IMR-90 (cell line): ENCODE measurements at regions not wholly inside any gene's neighbourhood (a gene's known extent, or its start where the extent isn't known, plus 50 kb on each side); places are given as distances from the start of the nearest gene placed in this dataset.

ENCODE experiments used
- ATAC-seq: fragments of 200-7000 bp; cut with Tn5 transposase; 2 replicates; pipeline ENCODE4 v1.9.1; 2020; ENCODE audit warnings: low read depth, mild to moderate bottlenecking, moderate library complexity
- BruUV-seq: library from RNA; stranded (reverse); fragments of 400-500 nt; replicated peaks from 2 replicates; lab custom pipeline; 2021; lab: Mats Ljungman, UMichigan
- CTCF ChIA-PET: fragments of 300-600 bp; formaldehyde crosslinking; extraction: SDS; loops from one replicate; lab custom pipeline; 2021; ENCODE audit warnings: antibody characterized with exemption; lab: Yijun Ruan, JAX
- POLR2A ChIA-PET: fragments of 300-600 bp; sonication (Branson Sonifier 250); formaldehyde crosslinking; loops from one replicate; lab custom pipeline; 2022; ENCODE audit warnings: antibody characterized with exemption; ENCODE audit not compliant: unreplicated experiment; lab: Charles Lee
- DNase-seq: peaks from one replicate; pipeline ENCODE4 v3.0.0; 2013
- H2AFZ ChIP-seq: replicated peaks from 2 replicates; pipeline ENCODE3; 2013; ENCODE audit warnings: low read length, mild to moderate bottlenecking; ENCODE audit not compliant: poor library complexity
- H2AK5ac ChIP-seq: 2 replicates; pipeline ENCODE4 v1.6.1; 2013; ENCODE audit warnings: low read depth, low read length, inconsistent platforms
- H2AK9ac ChIP-seq: replicated peaks from 2 replicates; pipeline ENCODE3; 2013; ENCODE audit warnings: mild to moderate bottlenecking, low read depth, low read length, moderate library complexity; ENCODE audit not compliant: poor library complexity
- H2BK120ac ChIP-seq: 2 replicates; pipeline ENCODE4 v1.6.1; 2013; ENCODE audit warnings: low read depth, low read length, inconsistent platforms
- H2BK15ac ChIP-seq: 3 replicates; pipeline ENCODE4 v1.6.1; 2013; ENCODE audit warnings: low read depth, low read length, inconsistent platforms
- H2BK20ac ChIP-seq: 2 replicates; pipeline ENCODE4 v1.6.1; 2013; ENCODE audit warnings: low read depth, mild to moderate bottlenecking, inconsistent platforms, low read length, moderate library complexity
- H2BK5ac ChIP-seq: 2 replicates; pipeline ENCODE4 v1.6.1; 2013; ENCODE audit warnings: mild to moderate bottlenecking, low read depth, low read length, inconsistent platforms; ENCODE audit not compliant: poor library complexity, severe bottlenecking
- H3K14ac ChIP-seq: replicated peaks from 2 replicates; pipeline ENCODE4 v1.6.1; 2013; ENCODE audit warnings: low read depth, low read length, inconsistent platforms
- H3K18ac ChIP-seq: 2 replicates; pipeline ENCODE4 v1.6.1; 2013; ENCODE audit warnings: low read depth, low read length, control low read depth
- H3K23ac ChIP-seq: 2 replicates; pipeline ENCODE4 v1.6.1; 2013; ENCODE audit warnings: low read depth, low read length, inconsistent platforms
- H3K27ac ChIP-seq: 2 replicates; pipeline ENCODE4 v1.5.1; 2013; ENCODE audit warnings: mild to moderate bottlenecking, control low read depth, low read length; ENCODE audit not compliant: insufficient read depth
- H3K27me3 ChIP-seq: 2 replicates; pipeline ENCODE4 v1.6.1; 2013; ENCODE audit warnings: low read length; ENCODE audit not compliant: control insufficient read depth, insufficient read depth
- H3K36me3 ChIP-seq: 2 replicates; pipeline ENCODE4 v1.6.1; 2013; ENCODE audit warnings: low read length, mixed read lengths; ENCODE audit not compliant: control insufficient read depth, insufficient read depth
- H3K4ac ChIP-seq: 2 replicates; pipeline ENCODE4 v1.6.1; 2013; ENCODE audit warnings: low read depth, low read length, inconsistent platforms
- H3K4me1 ChIP-seq: 2 replicates; pipeline ENCODE4 v1.6.1; 2013; ENCODE audit warnings: low read length, mixed read lengths; ENCODE audit not compliant: control insufficient read depth, insufficient read depth
- H3K4me2 ChIP-seq: 2 replicates; pipeline ENCODE4 v1.6.1; 2013; ENCODE audit warnings: low read depth, mild to moderate bottlenecking, control low read depth, low read length, moderate library complexity
- H3K4me3 ChIP-seq: 2 replicates; pipeline ENCODE4 v1.5.1; 2013; ENCODE audit warnings: low read depth, mild to moderate bottlenecking, control low read depth, low read length, moderate library complexity; ENCODE audit not compliant: insufficient read depth
- H3K56ac ChIP-seq: 2 replicates; pipeline ENCODE4 v1.6.1; 2013; ENCODE audit warnings: low read length, inconsistent platforms; ENCODE audit not compliant: insufficient read depth; ENCODE audit errors: extremely low read depth
- H3K79me1 ChIP-seq, 2 experiments: 2 replicates each; pipeline ENCODE4 v1.6.1; 2013; ENCODE audit warnings: low read length in 2 of 2, inconsistent platforms in 1 of 2, low read depth in 1 of 2
- H3K9ac ChIP-seq: 2 replicates; pipeline ENCODE4 v1.6.1; 2013; ENCODE audit warnings: low read depth, low read length, control low read depth
- H3K9me1 ChIP-seq: 2 replicates; pipeline ENCODE4 v1.6.1; 2013; ENCODE audit warnings: low read length, inconsistent platforms; ENCODE audit not compliant: insufficient read depth
- H3K9me3 ChIP-seq: 2 replicates; pipeline ENCODE4 v1.6.1; 2013; ENCODE audit warnings: low read length; ENCODE audit not compliant: control insufficient read depth, insufficient read depth
- H4K20me1 ChIP-seq: 2 replicates; pipeline ENCODE4 v1.6.1; 2013; ENCODE audit warnings: low read length, inconsistent platforms; ENCODE audit not compliant: insufficient read depth
- H4K5ac ChIP-seq: 2 replicates; pipeline ENCODE4 v1.6.1; 2013; ENCODE audit warnings: mild to moderate bottlenecking, low read depth, low read length, control low read depth
- H4K8ac ChIP-seq, 2 experiments: 2 replicates each; pipeline ENCODE4 v1.6.1; 2013; ENCODE audit warnings: low read depth in 2 of 2, low read length in 2 of 2, control low read depth in 1 of 2, inconsistent platforms in 1 of 2
- H4K91ac ChIP-seq: 2 replicates; pipeline ENCODE4 v1.6.1; 2013; ENCODE audit warnings: low read depth, low read length, inconsistent platforms; ENCODE audit not compliant: insufficient read depth
- BHLHE40 ChIP-seq: fragments of 150-350 bp; IDR thresholded peaks from 2 replicates; pipeline ENCODE4 v1.6.1; 2016; ENCODE audit warnings: mild to moderate bottlenecking, low read depth, low read length
- MAZ ChIP-seq: IDR thresholded peaks from 2 replicates; pipeline ENCODE4 v1.6.1; 2012; ENCODE audit warnings: low read depth, mild to moderate bottlenecking, low read length, improper control_type of control experiment, moderate library complexity, borderline replicate concordance
- NFE2L2 ChIP-seq: fragments of 150-350 bp; IDR thresholded peaks from 2 replicates; pipeline ENCODE4 v1.6.1; 2016; ENCODE audit warnings: low read depth, mild to moderate bottlenecking, low read length
- POLR2A ChIP-seq: IDR thresholded peaks from 2 replicates; pipeline ENCODE4 v1.6.1; 2012; ENCODE audit warnings: mild to moderate bottlenecking, low read depth, low read length
- RFX5 ChIP-seq: IDR thresholded peaks from 2 replicates; pipeline ENCODE4 v1.8.0; 2012; ENCODE audit warnings: low read depth, mild to moderate bottlenecking, low read length, moderate library complexity
- WGBS, 2 experiments: methylation state at CpG; one replicate each; pipeline versions ENCODE4 v1.1.5 to v1.1.7; 2013; ENCODE audit warnings: missing lambda C conversion rate in 2 of 2; ENCODE audit not compliant: insufficient read length in 1 of 2; ENCODE audit errors: extremely low coverage in 2 of 2; 5-methylcytosine and 5-hydroxymethylcytosine counted together
- dilution Hi-C: fragments of 300-500 bp; cut with HindIII; formaldehyde crosslinking; loops from one replicate; pipeline ENCODE4 v1.14.3; 2018; ENCODE audit warnings: low sequenced_read_pairs; ENCODE audit not compliant: unreplicated experiment
- in situ Hi-C: fragments of 300-500 bp; cut with MboI; formaldehyde crosslinking; loops from 3 replicates; pipeline ENCODE4 v1.14.3; 2019; ENCODE audit warnings: low sequenced_read_pairs, inconsistent platforms, mixed read lengths
- intact Hi-C: fragments of 100-400 bp; cut with micrococcal nuclease; formaldehyde crosslinking; loops from 2 replicates; pipeline ENCODE4 v1.10.0; 2022
- TF ChIP-seq, protein P1 (sequence below): conservative IDR thresholded peaks from 2 replicates; pipeline ENCODE4 v1.5.1; 2012; ENCODE audit warnings: mild to moderate bottlenecking, low read depth, low read length, improper control_type of control experiment

DNA sequence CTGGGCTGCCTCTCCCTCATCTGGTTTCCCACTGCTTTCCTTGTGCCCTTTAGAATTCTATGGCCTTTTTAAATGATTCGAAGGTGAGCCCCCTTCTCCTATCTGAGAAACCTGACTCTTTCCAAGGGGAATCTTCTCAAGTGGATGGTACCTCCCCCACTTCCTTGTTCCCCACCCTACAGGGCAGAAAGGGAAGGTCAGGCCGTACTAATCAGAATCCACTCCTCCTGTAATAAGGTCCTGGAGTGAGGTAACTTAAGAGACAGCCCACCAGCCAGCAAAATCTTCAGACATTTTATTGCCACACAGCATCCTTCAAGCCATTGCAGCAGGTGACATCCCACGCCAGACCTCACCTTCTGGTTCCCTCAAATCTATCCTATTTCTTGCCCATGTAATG lies 84.5 kb downstream of the MINAR1 start:
- H4K8ac ChIP-seq, result no peak overlapping the region
- H3K36me3 ChIP-seq, result no peaks in the 10 kb centered on the region
- in situ Hi-C loops (no loop called here), dilution Hi-C loops (no loop called here), intact Hi-C loops (no loop called here)
- H3K9me1 ChIP-seq, result no peaks in the 10 kb centered on the region
- no peak overlapping the region for H2AK5ac ChIP-seq
- H3K4me1 ChIP-seq, result no peaks in the 10 kb centered on the region
- H3K14ac ChIP-seq, result no peak overlapping the region
- no peak overlapping the region for H3K9ac ChIP-seq
- no peak overlapping the region for H2BK120ac ChIP-seq
- no peaks in the 10 kb centered on the region for H4K20me1 ChIP-seq
- CTCF ChIA-PET, result no interaction called here
- H2BK5ac ChIP-seq, result no peak overlapping the region
- H3K56ac ChIP-seq, result no peak overlapping the region
- H3K18ac ChIP-seq, result no peak overlapping the region
- no peak overlapping the region for H4K5ac ChIP-seq
- no peak overlapping the region for H2AFZ ChIP-seq
- H3K4me3 ChIP-seq, result no peak overlapping the region
- H3K27ac ChIP-seq, result no peak overlapping the region
- H2BK15ac ChIP-seq, result no peak overlapping the region
- no peak overlapping the region for H2AK9ac ChIP-seq
- H4K91ac ChIP-seq, result no peak overlapping the region
- BruUV-seq, result no TSS peak
- H3K4ac ChIP-seq, result no peak overlapping the region
- POLR2A ChIA-PET, result no interaction called here
- no peak overlapping the region for H3K4me2 ChIP-seq
- WGBS, 2 experiments, result no CpG with 5 or more reads among the region's 3 CpGs
- no peak for TF ChIP-seq MAZ
- no peak for TF ChIP-seq BHLHE40
- TF ChIP-seq, protein P1, sequence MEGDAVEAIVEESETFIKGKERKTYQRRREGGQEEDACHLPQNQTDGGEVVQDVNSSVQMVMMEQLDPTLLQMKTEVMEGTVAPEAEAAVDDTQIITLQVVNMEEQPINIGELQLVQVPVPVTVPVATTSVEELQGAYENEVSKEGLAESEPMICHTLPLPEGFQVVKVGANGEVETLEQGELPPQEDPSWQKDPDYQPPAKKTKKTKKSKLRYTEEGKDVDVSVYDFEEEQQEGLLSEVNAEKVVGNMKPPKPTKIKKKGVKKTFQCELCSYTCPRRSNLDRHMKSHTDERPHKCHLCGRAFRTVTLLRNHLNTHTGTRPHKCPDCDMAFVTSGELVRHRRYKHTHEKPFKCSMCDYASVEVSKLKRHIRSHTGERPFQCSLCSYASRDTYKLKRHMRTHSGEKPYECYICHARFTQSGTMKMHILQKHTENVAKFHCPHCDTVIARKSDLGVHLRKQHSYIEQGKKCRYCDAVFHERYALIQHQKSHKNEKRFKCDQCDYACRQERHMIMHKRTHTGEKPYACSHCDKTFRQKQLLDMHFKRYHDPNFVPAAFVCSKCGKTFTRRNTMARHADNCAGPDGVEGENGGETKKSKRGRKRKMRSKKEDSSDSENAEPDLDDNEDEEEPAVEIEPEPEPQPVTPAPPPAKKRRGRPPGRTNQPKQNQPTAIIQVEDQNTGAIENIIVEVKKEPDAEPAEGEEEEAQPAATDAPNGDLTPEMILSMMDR, result no peak
- TF ChIP-seq RFX5, result no peak
- TF ChIP-seq POLR2A, result no peak
- TF ChIP-seq NFE2L2, result no peak
- DNase-seq, result no peak
- no peak overlapping the region for H3K23ac ChIP-seq
- peaks cover 4% of the 10 kb centered on the region for H3K27me3 ChIP-seq
- no peaks in the 10 kb centered on the region for H3K9me3 ChIP-seq
- H2BK20ac ChIP-seq, result no peak overlapping the region
- no peak for ATAC-seq
- H3K79me1 ChIP-seq, result no peaks in the 10 kb centered on the region
